Gastrocnemius medialis (tissue), 4 donors: ENCODE measurements at regions not wholly inside any gene's neighbourhood (a gene's known extent, or its start where the extent isn't known, plus 50 kb on each side); places are given as distances from the start of the nearest gene placed in this dataset.
"Not testable (repeated sequence)": the region's sequence is repeated elsewhere in the genome, so short reads cannot be mapped to it uniquely, and the experiment has no call there.

Experiments
- POLR2A ChIP-seq, 2 donors: fragments of 450-650 bp; IDR thresholded peaks; one replicate each; pipeline ENCODE4 v1.6.1; 2017; ENCODE audit warnings: antibody characterized with exemption in 2 of 2, mild to moderate bottlenecking in 2 of 2, moderate library complexity in 2 of 2
- TF ChIP-seq, protein P1 (sequence below), 5 experiments: fragments of 450-650 bp in 3 of 5; fragments of 200-600 bp in 2 of 5; sonication (generic) in 2 of 5; IDR thresholded peaks in 4 of 5; conservative IDR thresholded peaks in 1 of 5; 1 replicate in 4 of 5; 2 replicates in 1 of 5; pipeline ENCODE4 v1.5.1; 2016 to 2019; ENCODE audit warnings: antibody characterized with exemption in 5 of 5, mild to moderate bottlenecking in 3 of 5, moderate library complexity in 3 of 5

DNA sequence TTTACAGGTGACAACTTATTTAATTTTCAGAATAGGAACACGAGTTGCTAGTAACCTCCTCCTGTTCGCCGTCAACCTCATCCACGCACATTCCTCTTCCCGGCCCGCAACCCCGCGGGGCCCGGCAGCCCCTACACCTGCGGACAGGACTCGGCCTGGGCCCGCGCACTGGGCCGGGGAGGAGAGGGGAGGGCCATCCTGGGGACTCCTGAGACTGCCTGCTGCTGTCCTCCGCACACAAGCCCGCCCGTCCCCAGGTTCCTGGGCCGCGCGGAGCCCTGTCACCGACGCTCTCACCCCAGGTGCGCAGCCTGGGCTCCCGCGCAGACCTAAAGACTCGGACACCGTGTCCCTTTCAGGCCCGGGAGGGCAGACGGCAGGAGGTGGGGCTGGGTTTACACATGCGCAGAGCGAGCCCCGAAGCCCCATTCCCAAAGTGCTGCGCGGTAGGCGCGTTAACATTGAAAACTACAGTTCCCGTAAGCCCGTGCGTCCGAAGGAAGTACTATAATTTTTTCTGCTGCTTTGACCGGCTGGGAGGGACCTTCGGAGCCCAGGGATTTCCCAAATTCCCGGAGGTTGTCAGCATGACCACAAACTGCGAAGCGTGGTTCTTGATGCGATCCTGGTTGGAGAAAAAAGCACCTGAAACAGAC is 108.8 kb downstream of the SPATA31A1 start:
- TF ChIP-seq, protein P1, sequence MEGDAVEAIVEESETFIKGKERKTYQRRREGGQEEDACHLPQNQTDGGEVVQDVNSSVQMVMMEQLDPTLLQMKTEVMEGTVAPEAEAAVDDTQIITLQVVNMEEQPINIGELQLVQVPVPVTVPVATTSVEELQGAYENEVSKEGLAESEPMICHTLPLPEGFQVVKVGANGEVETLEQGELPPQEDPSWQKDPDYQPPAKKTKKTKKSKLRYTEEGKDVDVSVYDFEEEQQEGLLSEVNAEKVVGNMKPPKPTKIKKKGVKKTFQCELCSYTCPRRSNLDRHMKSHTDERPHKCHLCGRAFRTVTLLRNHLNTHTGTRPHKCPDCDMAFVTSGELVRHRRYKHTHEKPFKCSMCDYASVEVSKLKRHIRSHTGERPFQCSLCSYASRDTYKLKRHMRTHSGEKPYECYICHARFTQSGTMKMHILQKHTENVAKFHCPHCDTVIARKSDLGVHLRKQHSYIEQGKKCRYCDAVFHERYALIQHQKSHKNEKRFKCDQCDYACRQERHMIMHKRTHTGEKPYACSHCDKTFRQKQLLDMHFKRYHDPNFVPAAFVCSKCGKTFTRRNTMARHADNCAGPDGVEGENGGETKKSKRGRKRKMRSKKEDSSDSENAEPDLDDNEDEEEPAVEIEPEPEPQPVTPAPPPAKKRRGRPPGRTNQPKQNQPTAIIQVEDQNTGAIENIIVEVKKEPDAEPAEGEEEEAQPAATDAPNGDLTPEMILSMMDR (IDR thresholded peaks at IDR 0.05 in 4 of 5, conservative IDR thresholded peaks at IDR 0.05 in 1 of 5), result not testable (repeated sequence)
- TF ChIP-seq POLR2A (IDR thresholded peaks at IDR 0.05), result not testable (repeated sequence)
